ENCODE measurements at regions not wholly inside any gene's neighbourhood (a gene's known extent, or its start where the extent isn't known, plus 50 kb on each side); places are given as distances from the start of the nearest gene placed in this dataset.

DNA sequence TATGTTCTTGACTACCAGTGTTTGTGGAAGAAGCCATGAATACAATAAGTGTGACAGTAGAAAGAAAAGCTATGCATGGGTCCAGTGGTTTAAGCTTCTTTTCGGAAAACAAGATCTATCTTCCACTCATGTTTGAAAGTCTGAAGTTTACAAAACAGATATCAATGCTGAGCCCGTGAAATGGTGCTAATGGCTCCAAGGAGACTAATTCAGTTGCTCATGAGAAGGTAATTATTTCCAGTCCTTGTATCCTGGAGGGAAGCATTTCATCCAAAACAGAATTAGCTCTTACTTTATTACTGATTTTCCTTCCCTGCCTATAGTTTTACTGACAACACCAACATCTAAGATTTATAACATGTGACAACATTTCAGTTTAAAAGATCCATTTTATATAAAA is 1364.9 kb downstream of the PCDH9 start:
- no peaks in the 10 kb centered on the region for H3K36me3 ChIP-seq (ENCODE audit: control insufficient read depth in 2 of 2, insufficient read depth in 2 of 2, low read length in 1 of 2)
- ChIA-PET RAD21 (ENCODE audit: unreplicated experiment) (no interaction called here), CTCF (interaction anchor here (0.6 kb wide), 1 partner anchor 596 kb away, joined by 3 read pairs; no protein-coding TSS in a partner anchor), POLR2A (no interaction called here), SMC1A (ENCODE audit: uncharacterized antibody, unreplicated experiment) (no interaction called here)
- intact Hi-C loops (cut with micrococcal nuclease; ENCODE audit: unreplicated experiment) = no loop called here
- H3K9me3 ChIP-seq (replicated peaks; ENCODE audit: control insufficient read depth, insufficient read depth, low read length) = no peaks in the 10 kb centered on the region
- no peak overlapping the region for H3K4me3 ChIP-seq
- no peak for DNase-seq (ENCODE audit: low read depth, low spot score)
- FAIRE-seq = no peak
- in situ Hi-C loops (cut with MboI) = no loop called here
- BruUV-seq (replicated peaks) = no TSS peak
- no peak overlapping the region for H2AFZ ChIP-seq (ENCODE audit: control insufficient read depth, low read depth, low read length)
- H3K9ac ChIP-seq (ENCODE audit: control insufficient read depth, insufficient read depth, low read length) = no peak overlapping the region
- no peaks in the 10 kb centered on the region for H4K20me1 ChIP-seq (ENCODE audit: control insufficient read depth, insufficient read depth)
- no peaks in the 10 kb centered on the region for H3K79me2 ChIP-seq (ENCODE audit: control insufficient read depth, insufficient read depth, low read length)
- no peaks in the 10 kb centered on the region for H3K4me1 ChIP-seq (ENCODE audit: control insufficient read depth, insufficient read depth, low read length)
- TF ChIP-seq SREBF1 (IDR thresholded peaks at IDR 0.05; ENCODE audit: low read length) = no peak
- no peak for ATAC-seq
- no peaks in the 10 kb centered on the region for H3K27me3 ChIP-seq (replicated peaks in 1 of 2; ENCODE audit: control insufficient read depth in 2 of 2, insufficient read depth in 2 of 2, low read length in 1 of 2)
- no peak overlapping the region for H3K4me2 ChIP-seq (ENCODE audit: control insufficient read depth, insufficient read depth)
- WGBS (ENCODE audit: insufficient coverage, insufficient replicate concordance, low lambda C conversion rate, missing lambda C conversion rate) = 18% methylated on average over 2 of the region's 2 CpGs
- H3K27ac ChIP-seq (ENCODE audit: control insufficient read depth, insufficient read depth) = no peak overlapping the region

DNA sequence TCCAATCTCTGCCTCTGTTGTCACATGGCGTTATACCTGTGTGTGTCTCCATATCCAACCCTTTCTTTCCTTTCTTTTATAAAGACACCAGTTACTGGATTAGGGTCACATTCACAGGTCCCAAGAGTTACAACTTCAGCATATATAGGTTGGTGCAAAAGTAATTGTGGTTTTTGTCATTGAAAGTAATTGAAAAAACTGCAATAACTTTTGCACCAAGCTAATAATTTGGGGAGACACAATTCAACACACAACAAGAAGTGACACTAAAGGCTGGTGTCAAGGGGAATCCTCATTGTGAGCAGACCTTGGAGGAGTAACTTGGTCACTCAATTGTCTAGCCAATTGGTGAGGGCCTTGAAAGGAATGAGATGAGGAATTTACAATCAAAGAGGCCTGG is 1366.1 kb downstream of the PCDH9 start:
- no peak overlapping the region for H3K9ac ChIP-seq (ENCODE audit: control insufficient read depth, insufficient read depth, low read length)
- no peaks in the 10 kb centered on the region for H4K20me1 ChIP-seq (ENCODE audit: control insufficient read depth, insufficient read depth)
- POLR2A ChIA-PET = no interaction called here
- no peaks in the 10 kb centered on the region for H3K36me3 ChIP-seq (ENCODE audit: control insufficient read depth in 2 of 2, insufficient read depth in 2 of 2, low read length in 1 of 2)
- SMC1A ChIA-PET (ENCODE audit: uncharacterized antibody, unreplicated experiment) = no interaction called here
- in situ Hi-C loops (cut with MboI) = no loop called here
- H3K9me3 ChIP-seq (replicated peaks; ENCODE audit: control insufficient read depth, insufficient read depth, low read length) = no peaks in the 10 kb centered on the region
- no peak overlapping the region for H3K27ac ChIP-seq (ENCODE audit: control insufficient read depth, insufficient read depth)
- no peak for FAIRE-seq
- no peak for DNase-seq (ENCODE audit: low read depth, low spot score)
- ATAC-seq = no peak
- 0% methylated on average over 1 of the region's 1 CpG for WGBS (ENCODE audit: insufficient coverage, insufficient replicate concordance, low lambda C conversion rate, missing lambda C conversion rate)
- TF ChIP-seq STAT1 (conservative IDR thresholded peaks at IDR 0.05) (no peak), TCF3 (IDR thresholded peaks at IDR 0.05; ENCODE audit: borderline replicate concordance, insufficient read depth, low read depth, low read length) (no peak), CEBPB (IDR thresholded peaks at IDR 0.05; ENCODE audit: borderline replicate concordance in 1 of 2, low read depth in 2 of 2, low read length in 2 of 2) (no peak), BMI1 (IDR thresholded peaks at IDR 0.05; ENCODE audit: borderline replicate concordance) (no peak), SUPT20H (IDR thresholded peaks at IDR 0.05; ENCODE audit: borderline replicate concordance, control insufficient read depth, low read depth, low read length) (no peak), YY1 (IDR thresholded peaks at IDR 0.05; ENCODE audit: low read depth, low read length) (no peak), ZNF24 (IDR thresholded peaks at IDR 0.05) (no peak), NFIC (IDR thresholded peaks at IDR 0.05; ENCODE audit: low read depth, low read length) (no peak), CBFB (IDR thresholded peaks at IDR 0.05; ENCODE audit: low read depth) (no peak), RELA (IDR thresholded peaks at IDR 0.05; ENCODE audit: borderline replicate concordance, partially characterized antibody) (no peak), HCFC1 (IDR thresholded peaks at IDR 0.05; ENCODE audit: low read length) (no peak), KAT2A (conservative IDR thresholded peaks at IDR 0.05; ENCODE audit: control insufficient read depth, low read depth, low read length) (no peak), YBX1 (IDR thresholded peaks at IDR 0.05) (no peak), SPI1 (IDR thresholded peaks at IDR 0.05; ENCODE audit: borderline replicate concordance, insufficient read depth, low read depth, low read length) (no peak), ESRRA (IDR thresholded peaks at IDR 0.05; ENCODE audit: low read length) (no peak)
- TF ChIP-seq, protein P1, sequence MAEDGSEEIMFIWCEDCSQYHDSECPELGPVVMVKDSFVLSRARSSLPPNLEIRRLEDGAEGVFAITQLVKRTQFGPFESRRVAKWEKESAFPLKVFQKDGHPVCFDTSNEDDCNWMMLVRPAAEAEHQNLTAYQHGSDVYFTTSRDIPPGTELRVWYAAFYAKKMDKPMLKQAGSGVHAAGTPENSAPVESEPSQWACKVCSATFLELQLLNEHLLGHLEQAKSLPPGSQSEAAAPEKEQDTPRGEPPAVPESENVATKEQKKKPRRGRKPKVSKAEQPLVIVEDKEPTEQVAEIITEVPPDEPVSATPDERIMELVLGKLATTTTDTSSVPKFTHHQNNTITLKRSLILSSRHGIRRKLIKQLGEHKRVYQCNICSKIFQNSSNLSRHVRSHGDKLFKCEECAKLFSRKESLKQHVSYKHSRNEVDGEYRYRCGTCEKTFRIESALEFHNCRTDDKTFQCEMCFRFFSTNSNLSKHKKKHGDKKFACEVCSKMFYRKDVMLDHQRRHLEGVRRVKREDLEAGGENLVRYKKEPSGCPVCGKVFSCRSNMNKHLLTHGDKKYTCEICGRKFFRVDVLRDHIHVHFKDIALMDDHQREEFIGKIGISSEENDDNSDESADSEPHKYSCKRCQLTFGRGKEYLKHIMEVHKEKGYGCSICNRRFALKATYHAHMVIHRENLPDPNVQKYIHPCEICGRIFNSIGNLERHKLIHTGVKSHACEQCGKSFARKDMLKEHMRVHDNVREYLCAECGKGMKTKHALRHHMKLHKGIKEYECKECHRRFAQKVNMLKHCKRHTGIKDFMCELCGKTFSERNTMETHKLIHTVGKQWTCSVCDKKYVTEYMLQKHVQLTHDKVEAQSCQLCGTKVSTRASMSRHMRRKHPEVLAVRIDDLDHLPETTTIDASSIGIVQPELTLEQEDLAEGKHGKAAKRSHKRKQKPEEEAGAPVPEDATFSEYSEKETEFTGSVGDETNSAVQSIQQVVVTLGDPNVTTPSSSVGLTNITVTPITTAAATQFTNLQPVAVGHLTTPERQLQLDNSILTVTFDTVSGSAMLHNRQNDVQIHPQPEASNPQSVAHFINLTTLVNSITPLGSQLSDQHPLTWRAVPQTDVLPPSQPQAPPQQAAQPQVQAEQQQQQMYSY (CRISPR knock-in tag; IDR thresholded peaks at IDR 0.05) = no peak
- intact Hi-C loops (cut with micrococcal nuclease; ENCODE audit: unreplicated experiment) = no loop called here
- BruUV-seq (replicated peaks) = no TSS peak
- no peaks in the 10 kb centered on the region for H3K27me3 ChIP-seq (replicated peaks in 1 of 2; ENCODE audit: control insufficient read depth in 2 of 2, insufficient read depth in 2 of 2, low read length in 1 of 2)
- CTCF ChIA-PET = interaction anchor here (1.6 kb wide), 1 partner anchor 22 kb away, joined by 5 read pairs; no protein-coding TSS in a partner anchor
- no peaks in the 10 kb centered on the region for H3K79me2 ChIP-seq (ENCODE audit: control insufficient read depth, insufficient read depth, low read length)
- H3K4me1 ChIP-seq (ENCODE audit: control insufficient read depth, insufficient read depth, low read length) = no peaks in the 10 kb centered on the region
- RAD21 ChIA-PET (ENCODE audit: unreplicated experiment) = no interaction called here
- H2AFZ ChIP-seq (ENCODE audit: control insufficient read depth, low read depth, low read length) = no peak overlapping the region
- H3K4me3 ChIP-seq = no peak overlapping the region
- H3K4me2 ChIP-seq (ENCODE audit: control insufficient read depth, insufficient read depth) = no peak overlapping the region
